HEK293 (cell line): ENCODE measurements at regions not wholly inside any gene's neighbourhood (a gene's known extent, or its start where the extent isn't known, plus 50 kb on each side); places are given as distances from the start of the nearest gene placed in this dataset.

Experiments used
- CTCF ChIA-PET: fragments of 350-600 bp; formaldehyde crosslinking; extraction: SDS; loops from one replicate; lab custom pipeline; 2021; ENCODE audit warnings: antibody characterized with exemption; lab: Yijun Ruan, JAX
- POLR2A ChIA-PET: fragments of 300-600 bp; formaldehyde crosslinking; extraction: SDS; loops from one replicate; lab custom pipeline; 2020; ENCODE audit warnings: antibody characterized with exemption, inconsistent platforms; lab: Yijun Ruan, JAX
- H3K27ac ChIP-seq: fragments of 200-500 bp; sonication (Bioruptor generic); 2 replicates; pipeline ENCODE4 v1.5.1; 2014; ENCODE audit warnings: low read depth, low read length, control low read depth, inconsistent platforms; ENCODE audit errors: extremely low read depth
- H3K36me3 ChIP-seq, 2 experiments: fragments of 200-500 bp in 1 of 2; sonication (Bioruptor generic) in 1 of 2; 1 replicate in 1 of 2; 2 replicates in 1 of 2; pipeline ENCODE4 v1.5.1; 2014 to 2017; ENCODE audit warnings: inconsistent platforms in 2 of 2, low read length in 2 of 2; ENCODE audit not compliant: control insufficient read depth in 2 of 2, insufficient read depth in 1 of 2
- H3K4me1 ChIP-seq: fragments of 200-500 bp; sonication (Bioruptor generic); 2 replicates; pipeline ENCODE4 v1.5.1; 2014; ENCODE audit warnings: mild to moderate bottlenecking, low read length, inconsistent platforms; ENCODE audit not compliant: control insufficient read depth, insufficient read depth
- H3K4me3 ChIP-seq: 2 replicates; pipeline ENCODE4 v1.5.1; 2011; ENCODE audit warnings: low read depth, mild to moderate bottlenecking, control low read depth, low read length, moderate library complexity
- H3K9me3 ChIP-seq: fragments of 200-500 bp; sonication (Bioruptor generic); 2 replicates; pipeline ENCODE4 v1.5.1; 2014; ENCODE audit warnings: low read depth, low read length, inconsistent platforms; ENCODE audit not compliant: control insufficient read depth, insufficient read depth
- BCL11A ChIP-seq: fragments of 450-650 bp; formaldehyde crosslinking; IDR thresholded peaks from 2 replicates; pipeline ENCODE4 v1.5.1; 2016; ENCODE audit warnings: low read depth, missing biosample characterization, missing genetic modification characterization
- GFI1B ChIP-seq: fragments of 450-650 bp; formaldehyde crosslinking; IDR thresholded peaks from 2 replicates; pipeline ENCODE4 v1.5.1; 2016; ENCODE audit warnings: missing biosample characterization, missing genetic modification characterization
- KLF8 ChIP-seq: fragments of 450-650 bp; formaldehyde crosslinking; IDR thresholded peaks from 2 replicates; pipeline ENCODE4 v1.5.1; 2016; ENCODE audit warnings: missing biosample characterization, missing genetic modification characterization
- SP2 ChIP-seq: fragments of 450-650 bp; formaldehyde crosslinking; IDR thresholded peaks from 2 replicates; pipeline ENCODE4 v1.5.1; 2016; ENCODE audit warnings: missing biosample characterization, missing genetic modification characterization
- ZBTB1 ChIP-seq: fragments of 450-650 bp; formaldehyde crosslinking; IDR thresholded peaks from 2 replicates; pipeline ENCODE4 v1.5.1; 2016; ENCODE audit warnings: missing biosample characterization, missing genetic modification characterization
- ZNF2 ChIP-seq: fragments of 450-650 bp; formaldehyde crosslinking; IDR thresholded peaks from 2 replicates; pipeline ENCODE4 v1.5.1; 2016; ENCODE audit warnings: missing biosample characterization, missing genetic modification characterization
- ZNF239 ChIP-seq: fragments of 450-650 bp; formaldehyde crosslinking; IDR thresholded peaks from 2 replicates; pipeline ENCODE4 v1.5.1; 2016; ENCODE audit warnings: missing biosample characterization, missing genetic modification characterization
- ZNF391 ChIP-seq: fragments of 450-650 bp; formaldehyde crosslinking; IDR thresholded peaks from 2 replicates; pipeline ENCODE4 v1.5.1; 2016; ENCODE audit warnings: low read depth, missing biosample characterization, missing genetic modification characterization, borderline replicate concordance
- ZNF501 ChIP-seq: fragments of 450-650 bp; formaldehyde crosslinking; IDR thresholded peaks from 2 replicates; pipeline ENCODE4 v1.5.1; 2016; ENCODE audit warnings: missing biosample characterization, missing genetic modification characterization
- ZNF530 ChIP-seq: fragments of 450-650 bp; formaldehyde crosslinking; IDR thresholded peaks from 2 replicates; pipeline ENCODE4 v1.5.1; 2016; ENCODE audit warnings: low read depth, missing biosample characterization, missing genetic modification characterization
- ZNF624 ChIP-seq: fragments of 450-650 bp; formaldehyde crosslinking; IDR thresholded peaks from 2 replicates; pipeline ENCODE4 v1.5.1; 2017; ENCODE audit warnings: missing biosample characterization, missing genetic modification characterization
- ZNF660 ChIP-seq: fragments of 450-650 bp; IDR thresholded peaks from 2 replicates; pipeline ENCODE4 v1.5.1; 2018; ENCODE audit warnings: missing biosample characterization, mild to moderate bottlenecking, missing genetic modification characterization
- ZNF830 ChIP-seq: fragments of 450-650 bp; IDR thresholded peaks from 2 replicates; pipeline ENCODE4 v1.5.0; 2018; ENCODE audit warnings: missing biosample characterization, missing genetic modification characterization, low read depth, mild to moderate bottlenecking, moderate library complexity
- TF ChIP-seq, protein P1 (sequence below): fragments of 450-650 bp; formaldehyde crosslinking; IDR thresholded peaks from 2 replicates; pipeline ENCODE4 v1.5.1; 2016; ENCODE audit warnings: missing biosample characterization, missing genetic modification characterization, borderline replicate concordance
- TF ChIP-seq, protein P2 (sequence below): fragments of 450-650 bp; IDR thresholded peaks from 2 replicates; pipeline ENCODE4 v1.5.1; 2018; ENCODE audit warnings: missing biosample characterization, mild to moderate bottlenecking, missing genetic modification characterization
- TF ChIP-seq, protein P3 (sequence below): fragments of 450-650 bp; formaldehyde crosslinking; IDR thresholded peaks from 2 replicates; pipeline ENCODE4 v1.5.1; 2016; ENCODE audit warnings: missing biosample characterization, missing genetic modification characterization
- TF ChIP-seq, protein P4 (sequence below): fragments of 450-650 bp; formaldehyde crosslinking; IDR thresholded peaks from 2 replicates; pipeline ENCODE4 v1.5.1; 2017; ENCODE audit warnings: missing biosample characterization, missing genetic modification characterization
- TF ChIP-seq, protein P5 (sequence below): sonication (generic); formaldehyde crosslinking; IDR thresholded peaks from 2 replicates; pipeline ENCODE4 v1.8.1; 2022; ENCODE audit warnings: mild to moderate bottlenecking, moderate library complexity, missing genetic modification reagents
- TF ChIP-seq, protein P6 (sequence below): fragments of 450-650 bp; formaldehyde crosslinking; IDR thresholded peaks from 2 replicates; pipeline ENCODE4 v1.5.1; 2016; ENCODE audit warnings: missing biosample characterization, missing genetic modification characterization

DNA sequence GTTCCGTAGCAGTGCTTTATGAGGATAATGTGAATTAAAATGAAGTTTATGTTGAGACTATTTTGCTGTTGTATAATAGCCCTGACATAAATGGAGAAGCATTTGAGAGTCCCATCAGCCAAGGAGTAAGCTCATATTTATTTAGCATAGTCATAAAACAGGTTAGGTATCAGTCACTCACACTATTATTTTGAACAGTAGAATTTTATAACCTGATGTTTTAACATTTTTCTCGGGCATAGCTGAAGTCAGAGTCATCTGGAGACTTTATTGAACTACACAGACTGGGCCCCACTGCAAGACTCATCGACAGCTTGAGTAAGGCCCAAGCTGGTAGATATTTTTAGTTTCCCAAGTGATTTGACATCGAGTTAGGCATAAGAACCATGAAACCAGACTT is 620.3 kb upstream of the WWC1 start (continued):
- TF ChIP-seq, protein P1, sequence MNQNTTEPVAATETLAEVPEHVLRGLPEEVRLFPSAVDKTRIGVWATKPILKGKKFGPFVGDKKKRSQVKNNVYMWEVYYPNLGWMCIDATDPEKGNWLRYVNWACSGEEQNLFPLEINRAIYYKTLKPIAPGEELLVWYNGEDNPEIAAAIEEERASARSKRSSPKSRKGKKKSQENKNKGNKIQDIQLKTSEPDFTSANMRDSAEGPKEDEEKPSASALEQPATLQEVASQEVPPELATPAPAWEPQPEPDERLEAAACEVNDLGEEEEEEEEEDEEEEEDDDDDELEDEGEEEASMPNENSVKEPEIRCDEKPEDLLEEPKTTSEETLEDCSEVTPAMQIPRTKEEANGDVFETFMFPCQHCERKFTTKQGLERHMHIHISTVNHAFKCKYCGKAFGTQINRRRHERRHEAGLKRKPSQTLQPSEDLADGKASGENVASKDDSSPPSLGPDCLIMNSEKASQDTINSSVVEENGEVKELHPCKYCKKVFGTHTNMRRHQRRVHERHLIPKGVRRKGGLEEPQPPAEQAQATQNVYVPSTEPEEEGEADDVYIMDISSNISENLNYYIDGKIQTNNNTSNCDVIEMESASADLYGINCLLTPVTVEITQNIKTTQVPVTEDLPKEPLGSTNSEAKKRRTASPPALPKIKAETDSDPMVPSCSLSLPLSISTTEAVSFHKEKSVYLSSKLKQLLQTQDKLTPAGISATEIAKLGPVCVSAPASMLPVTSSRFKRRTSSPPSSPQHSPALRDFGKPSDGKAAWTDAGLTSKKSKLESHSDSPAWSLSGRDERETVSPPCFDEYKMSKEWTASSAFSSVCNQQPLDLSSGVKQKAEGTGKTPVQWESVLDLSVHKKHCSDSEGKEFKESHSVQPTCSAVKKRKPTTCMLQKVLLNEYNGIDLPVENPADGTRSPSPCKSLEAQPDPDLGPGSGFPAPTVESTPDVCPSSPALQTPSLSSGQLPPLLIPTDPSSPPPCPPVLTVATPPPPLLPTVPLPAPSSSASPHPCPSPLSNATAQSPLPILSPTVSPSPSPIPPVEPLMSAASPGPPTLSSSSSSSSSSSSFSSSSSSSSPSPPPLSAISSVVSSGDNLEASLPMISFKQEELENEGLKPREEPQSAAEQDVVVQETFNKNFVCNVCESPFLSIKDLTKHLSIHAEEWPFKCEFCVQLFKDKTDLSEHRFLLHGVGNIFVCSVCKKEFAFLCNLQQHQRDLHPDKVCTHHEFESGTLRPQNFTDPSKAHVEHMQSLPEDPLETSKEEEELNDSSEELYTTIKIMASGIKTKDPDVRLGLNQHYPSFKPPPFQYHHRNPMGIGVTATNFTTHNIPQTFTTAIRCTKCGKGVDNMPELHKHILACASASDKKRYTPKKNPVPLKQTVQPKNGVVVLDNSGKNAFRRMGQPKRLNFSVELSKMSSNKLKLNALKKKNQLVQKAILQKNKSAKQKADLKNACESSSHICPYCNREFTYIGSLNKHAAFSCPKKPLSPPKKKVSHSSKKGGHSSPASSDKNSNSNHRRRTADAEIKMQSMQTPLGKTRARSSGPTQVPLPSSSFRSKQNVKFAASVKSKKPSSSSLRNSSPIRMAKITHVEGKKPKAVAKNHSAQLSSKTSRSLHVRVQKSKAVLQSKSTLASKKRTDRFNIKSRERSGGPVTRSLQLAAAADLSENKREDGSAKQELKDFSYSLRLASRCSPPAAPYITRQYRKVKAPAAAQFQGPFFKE (tag by site-specific recombination), result no peak
- TF ChIP-seq BCL11A (tag by site-specific recombination) (no peak), ZNF660 (no peak), ZNF530 (tag by site-specific recombination) (no peak), KLF8 (tag by site-specific recombination) (no peak), ZBTB1 (tag by site-specific recombination) (no peak), SP2 (tag by site-specific recombination) (no peak)
- TF ChIP-seq, protein P2, sequence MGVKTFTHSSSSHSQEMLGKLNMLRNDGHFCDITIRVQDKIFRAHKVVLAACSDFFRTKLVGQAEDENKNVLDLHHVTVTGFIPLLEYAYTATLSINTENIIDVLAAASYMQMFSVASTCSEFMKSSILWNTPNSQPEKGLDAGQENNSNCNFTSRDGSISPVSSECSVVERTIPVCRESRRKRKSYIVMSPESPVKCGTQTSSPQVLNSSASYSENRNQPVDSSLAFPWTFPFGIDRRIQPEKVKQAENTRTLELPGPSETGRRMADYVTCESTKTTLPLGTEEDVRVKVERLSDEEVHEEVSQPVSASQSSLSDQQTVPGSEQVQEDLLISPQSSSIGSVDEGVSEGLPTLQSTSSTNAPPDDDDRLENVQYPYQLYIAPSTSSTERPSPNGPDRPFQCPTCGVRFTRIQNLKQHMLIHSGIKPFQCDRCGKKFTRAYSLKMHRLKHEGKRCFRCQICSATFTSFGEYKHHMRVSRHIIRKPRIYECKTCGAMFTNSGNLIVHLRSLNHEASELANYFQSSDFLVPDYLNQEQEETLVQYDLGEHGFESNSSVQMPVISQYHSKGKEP (tag by site-specific recombination), result no peak

DNA sequence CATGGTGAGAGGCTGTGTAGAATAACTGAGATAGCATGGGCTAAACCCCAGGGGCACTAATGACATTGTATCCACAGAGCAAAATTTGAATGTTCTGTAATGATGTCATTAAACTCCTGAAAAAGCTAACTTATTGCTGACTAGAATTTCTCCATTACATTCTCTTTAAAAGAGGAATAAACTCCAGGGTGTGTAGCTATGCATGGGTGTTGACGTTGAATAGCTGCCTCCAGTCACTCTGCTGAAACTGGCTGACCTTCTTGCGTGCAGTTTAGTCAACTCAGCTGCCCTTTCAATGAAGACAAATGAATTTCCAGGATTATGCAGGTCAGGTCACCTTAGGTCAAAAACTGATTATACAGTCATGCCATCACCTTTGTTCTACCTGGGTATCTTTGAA is 617.5 kb upstream of the WWC1 start:
- ChIA-PET POLR2A (no interaction called here), CTCF (no interaction called here)
- TF ChIP-seq ZNF2 (tag by site-specific recombination), result no peak
- TF ChIP-seq ZNF830, result no peak
- TF ChIP-seq, protein P3, sequence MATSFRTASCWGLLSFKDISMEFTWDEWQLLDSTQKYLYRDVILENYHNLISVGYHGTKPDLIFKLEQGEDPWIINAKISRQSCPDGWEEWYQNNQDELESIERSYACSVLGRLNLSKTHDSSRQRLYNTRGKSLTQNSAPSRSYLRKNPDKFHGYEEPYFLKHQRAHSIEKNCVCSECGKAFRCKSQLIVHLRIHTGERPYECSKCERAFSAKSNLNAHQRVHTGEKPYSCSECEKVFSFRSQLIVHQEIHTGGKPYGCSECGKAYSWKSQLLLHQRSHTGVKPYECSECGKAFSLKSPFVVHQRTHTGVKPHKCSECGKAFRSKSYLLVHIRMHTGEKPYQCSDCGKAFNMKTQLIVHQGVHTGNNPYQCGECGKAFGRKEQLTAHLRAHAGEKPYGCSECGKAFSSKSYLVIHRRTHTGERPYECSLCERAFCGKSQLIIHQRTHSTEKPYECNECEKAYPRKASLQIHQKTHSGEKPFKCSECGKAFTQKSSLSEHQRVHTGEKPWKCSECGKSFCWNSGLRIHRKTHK (tag by site-specific recombination), result no peak
- TF ChIP-seq, protein P4, sequence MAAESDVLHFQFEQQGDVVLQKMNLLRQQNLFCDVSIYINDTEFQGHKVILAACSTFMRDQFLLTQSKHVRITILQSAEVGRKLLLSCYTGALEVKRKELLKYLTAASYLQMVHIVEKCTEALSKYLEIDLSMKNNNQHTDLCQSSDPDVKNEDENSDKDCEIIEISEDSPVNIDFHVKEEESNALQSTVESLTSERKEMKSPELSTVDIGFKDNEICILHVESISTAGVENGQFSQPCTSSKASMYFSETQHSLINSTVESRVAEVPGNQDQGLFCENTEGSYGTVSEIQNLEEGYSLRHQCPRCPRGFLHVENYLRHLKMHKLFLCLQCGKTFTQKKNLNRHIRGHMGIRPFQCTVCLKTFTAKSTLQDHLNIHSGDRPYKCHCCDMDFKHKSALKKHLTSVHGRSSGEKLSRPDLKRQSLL (tag by site-specific recombination), result no peak
- no peak for TF ChIP-seq ZNF391 (tag by site-specific recombination)
- TF ChIP-seq ZNF501 (tag by site-specific recombination), result no peak
- TF ChIP-seq, protein P5, sequence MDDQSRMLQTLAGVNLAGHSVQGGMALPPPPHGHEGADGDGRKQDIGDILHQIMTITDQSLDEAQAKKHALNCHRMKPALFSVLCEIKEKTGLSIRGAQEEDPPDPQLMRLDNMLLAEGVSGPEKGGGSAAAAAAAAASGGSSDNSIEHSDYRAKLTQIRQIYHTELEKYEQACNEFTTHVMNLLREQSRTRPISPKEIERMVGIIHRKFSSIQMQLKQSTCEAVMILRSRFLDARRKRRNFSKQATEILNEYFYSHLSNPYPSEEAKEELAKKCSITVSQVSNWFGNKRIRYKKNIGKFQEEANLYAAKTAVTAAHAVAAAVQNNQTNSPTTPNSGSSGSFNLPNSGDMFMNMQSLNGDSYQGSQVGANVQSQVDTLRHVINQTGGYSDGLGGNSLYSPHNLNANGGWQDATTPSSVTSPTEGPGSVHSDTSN (CRISPR knock-in tag), result no peak
- TF ChIP-seq ZNF239 (tag by site-specific recombination), result no peak
- TF ChIP-seq GFI1B (tag by site-specific recombination), result no peak
- no peak for TF ChIP-seq ZNF624 (tag by site-specific recombination)
- TF ChIP-seq, protein P6, sequence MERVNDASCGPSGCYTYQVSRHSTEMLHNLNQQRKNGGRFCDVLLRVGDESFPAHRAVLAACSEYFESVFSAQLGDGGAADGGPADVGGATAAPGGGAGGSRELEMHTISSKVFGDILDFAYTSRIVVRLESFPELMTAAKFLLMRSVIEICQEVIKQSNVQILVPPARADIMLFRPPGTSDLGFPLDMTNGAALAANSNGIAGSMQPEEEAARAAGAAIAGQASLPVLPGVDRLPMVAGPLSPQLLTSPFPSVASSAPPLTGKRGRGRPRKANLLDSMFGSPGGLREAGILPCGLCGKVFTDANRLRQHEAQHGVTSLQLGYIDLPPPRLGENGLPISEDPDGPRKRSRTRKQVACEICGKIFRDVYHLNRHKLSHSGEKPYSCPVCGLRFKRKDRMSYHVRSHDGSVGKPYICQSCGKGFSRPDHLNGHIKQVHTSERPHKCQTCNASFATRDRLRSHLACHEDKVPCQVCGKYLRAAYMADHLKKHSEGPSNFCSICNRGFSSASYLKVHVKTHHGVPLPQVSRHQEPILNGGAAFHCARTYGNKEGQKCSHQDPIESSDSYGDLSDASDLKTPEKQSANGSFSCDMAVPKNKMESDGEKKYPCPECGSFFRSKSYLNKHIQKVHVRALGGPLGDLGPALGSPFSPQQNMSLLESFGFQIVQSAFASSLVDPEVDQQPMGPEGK (tag by site-specific recombination), result no peak
- Histone ChIP-seq H3K4me1 (no peaks in the 10 kb centered on the region), H3K36me3 (no peaks in the 10 kb centered on the region), H3K9me3 (no peaks in the 10 kb centered on the region), H3K27ac (no peak overlapping the region), H3K4me3 (no peak overlapping the region)
